IMR-90 (cell line): ENCODE measurements at regions not wholly inside any gene's neighbourhood (a gene's known extent, or its start where the extent isn't known, plus 50 kb on each side); places are given as distances from the start of the nearest gene placed in this dataset.

Experiments
- ATAC-seq: fragments of 200-7000 bp; cut with Tn5 transposase; 2 replicates; pipeline ENCODE4 v1.9.1; 2020; ENCODE audit warnings: low read depth, mild to moderate bottlenecking, moderate library complexity
- BruUV-seq: library from RNA; stranded (reverse); fragments of 400-500 nt; replicated peaks from 2 replicates; lab custom pipeline; 2021; lab: Mats Ljungman, UMichigan
- CTCF ChIA-PET: fragments of 300-600 bp; formaldehyde crosslinking; extraction: SDS; loops from one replicate; lab custom pipeline; 2021; ENCODE audit warnings: antibody characterized with exemption; lab: Yijun Ruan, JAX
- POLR2A ChIA-PET: fragments of 300-600 bp; sonication (Branson Sonifier 250); formaldehyde crosslinking; loops from one replicate; lab custom pipeline; 2022; ENCODE audit warnings: antibody characterized with exemption; ENCODE audit not compliant: unreplicated experiment; lab: Charles Lee
- DNase-seq: peaks from one replicate; pipeline ENCODE4 v3.0.0; 2013
- H2AFZ ChIP-seq: replicated peaks from 2 replicates; pipeline ENCODE3; 2013; ENCODE audit warnings: low read length, mild to moderate bottlenecking; ENCODE audit not compliant: poor library complexity
- H2AK5ac ChIP-seq: 2 replicates; pipeline ENCODE4 v1.6.1; 2013; ENCODE audit warnings: low read depth, low read length, inconsistent platforms
- H2AK9ac ChIP-seq: replicated peaks from 2 replicates; pipeline ENCODE3; 2013; ENCODE audit warnings: mild to moderate bottlenecking, low read depth, low read length, moderate library complexity; ENCODE audit not compliant: poor library complexity
- H2BK120ac ChIP-seq: 2 replicates; pipeline ENCODE4 v1.6.1; 2013; ENCODE audit warnings: low read depth, low read length, inconsistent platforms
- H2BK15ac ChIP-seq: 3 replicates; pipeline ENCODE4 v1.6.1; 2013; ENCODE audit warnings: low read depth, low read length, inconsistent platforms
- H2BK20ac ChIP-seq: 2 replicates; pipeline ENCODE4 v1.6.1; 2013; ENCODE audit warnings: low read depth, mild to moderate bottlenecking, inconsistent platforms, low read length, moderate library complexity
- H2BK5ac ChIP-seq: 2 replicates; pipeline ENCODE4 v1.6.1; 2013; ENCODE audit warnings: mild to moderate bottlenecking, low read depth, low read length, inconsistent platforms; ENCODE audit not compliant: poor library complexity, severe bottlenecking
- H3K14ac ChIP-seq: replicated peaks from 2 replicates; pipeline ENCODE4 v1.6.1; 2013; ENCODE audit warnings: low read depth, low read length, inconsistent platforms
- H3K18ac ChIP-seq: 2 replicates; pipeline ENCODE4 v1.6.1; 2013; ENCODE audit warnings: low read depth, low read length, control low read depth
- H3K23ac ChIP-seq: 2 replicates; pipeline ENCODE4 v1.6.1; 2013; ENCODE audit warnings: low read depth, low read length, inconsistent platforms
- H3K27ac ChIP-seq: 2 replicates; pipeline ENCODE4 v1.5.1; 2013; ENCODE audit warnings: mild to moderate bottlenecking, control low read depth, low read length; ENCODE audit not compliant: insufficient read depth
- H3K27me3 ChIP-seq: 2 replicates; pipeline ENCODE4 v1.6.1; 2013; ENCODE audit warnings: low read length; ENCODE audit not compliant: control insufficient read depth, insufficient read depth
- H3K36me3 ChIP-seq: 2 replicates; pipeline ENCODE4 v1.6.1; 2013; ENCODE audit warnings: low read length, mixed read lengths; ENCODE audit not compliant: control insufficient read depth, insufficient read depth
- H3K4ac ChIP-seq: 2 replicates; pipeline ENCODE4 v1.6.1; 2013; ENCODE audit warnings: low read depth, low read length, inconsistent platforms
- H3K4me1 ChIP-seq: 2 replicates; pipeline ENCODE4 v1.6.1; 2013; ENCODE audit warnings: low read length, mixed read lengths; ENCODE audit not compliant: control insufficient read depth, insufficient read depth
- H3K4me2 ChIP-seq: 2 replicates; pipeline ENCODE4 v1.6.1; 2013; ENCODE audit warnings: low read depth, mild to moderate bottlenecking, control low read depth, low read length, moderate library complexity
- H3K4me3 ChIP-seq: 2 replicates; pipeline ENCODE4 v1.5.1; 2013; ENCODE audit warnings: low read depth, mild to moderate bottlenecking, control low read depth, low read length, moderate library complexity; ENCODE audit not compliant: insufficient read depth
- H3K56ac ChIP-seq: 2 replicates; pipeline ENCODE4 v1.6.1; 2013; ENCODE audit warnings: low read length, inconsistent platforms; ENCODE audit not compliant: insufficient read depth; ENCODE audit errors: extremely low read depth
- H3K79me1 ChIP-seq, 2 experiments: 2 replicates each; pipeline ENCODE4 v1.6.1; 2013; ENCODE audit warnings: low read length in 2 of 2, inconsistent platforms in 1 of 2, low read depth in 1 of 2
- H3K9ac ChIP-seq: 2 replicates; pipeline ENCODE4 v1.6.1; 2013; ENCODE audit warnings: low read depth, low read length, control low read depth
- H3K9me1 ChIP-seq: 2 replicates; pipeline ENCODE4 v1.6.1; 2013; ENCODE audit warnings: low read length, inconsistent platforms; ENCODE audit not compliant: insufficient read depth
- H3K9me3 ChIP-seq: 2 replicates; pipeline ENCODE4 v1.6.1; 2013; ENCODE audit warnings: low read length; ENCODE audit not compliant: control insufficient read depth, insufficient read depth
- H4K20me1 ChIP-seq: 2 replicates; pipeline ENCODE4 v1.6.1; 2013; ENCODE audit warnings: low read length, inconsistent platforms; ENCODE audit not compliant: insufficient read depth
- H4K5ac ChIP-seq: 2 replicates; pipeline ENCODE4 v1.6.1; 2013; ENCODE audit warnings: mild to moderate bottlenecking, low read depth, low read length, control low read depth
- H4K8ac ChIP-seq, 2 experiments: 2 replicates each; pipeline ENCODE4 v1.6.1; 2013; ENCODE audit warnings: low read depth in 2 of 2, low read length in 2 of 2, control low read depth in 1 of 2, inconsistent platforms in 1 of 2
- H4K91ac ChIP-seq: 2 replicates; pipeline ENCODE4 v1.6.1; 2013; ENCODE audit warnings: low read depth, low read length, inconsistent platforms; ENCODE audit not compliant: insufficient read depth
- BHLHE40 ChIP-seq: fragments of 150-350 bp; IDR thresholded peaks from 2 replicates; pipeline ENCODE4 v1.6.1; 2016; ENCODE audit warnings: mild to moderate bottlenecking, low read depth, low read length
- CHD1 ChIP-seq: IDR thresholded peaks from 2 replicates; pipeline ENCODE4 v1.6.1; 2012; ENCODE audit warnings: low read depth, low read length, improper control_type of control experiment
- MAFK ChIP-seq: IDR thresholded peaks from 2 replicates; pipeline ENCODE4 v1.6.1; 2012; ENCODE audit warnings: low read depth, low read length, improper control_type of control experiment
- NFE2L2 ChIP-seq: fragments of 150-350 bp; IDR thresholded peaks from 2 replicates; pipeline ENCODE4 v1.6.1; 2016; ENCODE audit warnings: low read depth, mild to moderate bottlenecking, low read length
- POLR2A ChIP-seq: IDR thresholded peaks from 2 replicates; pipeline ENCODE4 v1.6.1; 2012; ENCODE audit warnings: mild to moderate bottlenecking, low read depth, low read length
- RAD21 ChIP-seq: IDR thresholded peaks from 2 replicates; pipeline ENCODE4 v1.6.1; 2012; ENCODE audit warnings: low read length, improper control_type of control experiment
- RCOR1 ChIP-seq: IDR thresholded peaks from 2 replicates; pipeline ENCODE4 v1.6.1; 2012; ENCODE audit warnings: mild to moderate bottlenecking, low read length, improper control_type of control experiment; ENCODE audit not compliant: insufficient replicate concordance
- RFX5 ChIP-seq: IDR thresholded peaks from 2 replicates; pipeline ENCODE4 v1.8.0; 2012; ENCODE audit warnings: low read depth, mild to moderate bottlenecking, low read length, moderate library complexity
- SMC3 ChIP-seq: fragments of 150-350 bp; IDR thresholded peaks from 2 replicates; pipeline ENCODE4 v1.6.1; 2016; ENCODE audit warnings: low read depth, mild to moderate bottlenecking, antibody characterized with exemption, low read length, moderate library complexity
- WGBS, 2 experiments: methylation state at CpG; one replicate each; pipeline versions ENCODE4 v1.1.5 to v1.1.7; 2013; ENCODE audit warnings: missing lambda C conversion rate in 2 of 2; ENCODE audit not compliant: insufficient read length in 1 of 2; ENCODE audit errors: extremely low coverage in 2 of 2; 5-methylcytosine and 5-hydroxymethylcytosine counted together
- dilution Hi-C: fragments of 300-500 bp; cut with HindIII; formaldehyde crosslinking; loops from one replicate; pipeline ENCODE4 v1.14.3; 2018; ENCODE audit warnings: low sequenced_read_pairs; ENCODE audit not compliant: unreplicated experiment
- in situ Hi-C: fragments of 300-500 bp; cut with MboI; formaldehyde crosslinking; loops from 3 replicates; pipeline ENCODE4 v1.14.3; 2019; ENCODE audit warnings: low sequenced_read_pairs, inconsistent platforms, mixed read lengths
- intact Hi-C: fragments of 100-400 bp; cut with micrococcal nuclease; formaldehyde crosslinking; loops from 2 replicates; pipeline ENCODE4 v1.10.0; 2022
- TF ChIP-seq, protein P1 (sequence below): conservative IDR thresholded peaks from 2 replicates; pipeline ENCODE4 v1.5.1; 2012; ENCODE audit warnings: mild to moderate bottlenecking, low read depth, low read length, improper control_type of control experiment
- TF ChIP-seq, protein P2 (sequence below): fragments of 150-350 bp; IDR thresholded peaks from 2 replicates; pipeline ENCODE4 v1.6.1; 2016; ENCODE audit warnings: low read depth, mild to moderate bottlenecking, low read length, moderate library complexity, borderline replicate concordance

GRCh38 chr5:116347657-116348056 is 227.0 kb downstream of the SEMA6A start:
- no CpG with 5 or more reads among the region's 1 CpG for WGBS, 2 experiments
- H2AFZ ChIP-seq = no peak overlapping the region
- ATAC-seq (no peak), DNase-seq (no peak)
- no peak overlapping the region for H3K14ac ChIP-seq
- in situ Hi-C loops = no loop called here
- no peak overlapping the region for H4K5ac ChIP-seq
- H2BK5ac ChIP-seq = no peak overlapping the region
- no peak overlapping the region for H2BK20ac ChIP-seq
- H3K23ac ChIP-seq = no peak overlapping the region
- no peak overlapping the region for H3K4ac ChIP-seq
- H3K27me3 ChIP-seq = no peaks in the 10 kb centered on the region
- intact Hi-C loops = no loop called here
- POLR2A ChIA-PET = no interaction called here
- no peak overlapping the region for H3K4me2 ChIP-seq
- H3K27ac ChIP-seq = no peak overlapping the region
- TF ChIP-seq CHD1 = no peak
- TF ChIP-seq RAD21 = no peak
- TF ChIP-seq BHLHE40 = no peak
- TF ChIP-seq, protein P1, sequence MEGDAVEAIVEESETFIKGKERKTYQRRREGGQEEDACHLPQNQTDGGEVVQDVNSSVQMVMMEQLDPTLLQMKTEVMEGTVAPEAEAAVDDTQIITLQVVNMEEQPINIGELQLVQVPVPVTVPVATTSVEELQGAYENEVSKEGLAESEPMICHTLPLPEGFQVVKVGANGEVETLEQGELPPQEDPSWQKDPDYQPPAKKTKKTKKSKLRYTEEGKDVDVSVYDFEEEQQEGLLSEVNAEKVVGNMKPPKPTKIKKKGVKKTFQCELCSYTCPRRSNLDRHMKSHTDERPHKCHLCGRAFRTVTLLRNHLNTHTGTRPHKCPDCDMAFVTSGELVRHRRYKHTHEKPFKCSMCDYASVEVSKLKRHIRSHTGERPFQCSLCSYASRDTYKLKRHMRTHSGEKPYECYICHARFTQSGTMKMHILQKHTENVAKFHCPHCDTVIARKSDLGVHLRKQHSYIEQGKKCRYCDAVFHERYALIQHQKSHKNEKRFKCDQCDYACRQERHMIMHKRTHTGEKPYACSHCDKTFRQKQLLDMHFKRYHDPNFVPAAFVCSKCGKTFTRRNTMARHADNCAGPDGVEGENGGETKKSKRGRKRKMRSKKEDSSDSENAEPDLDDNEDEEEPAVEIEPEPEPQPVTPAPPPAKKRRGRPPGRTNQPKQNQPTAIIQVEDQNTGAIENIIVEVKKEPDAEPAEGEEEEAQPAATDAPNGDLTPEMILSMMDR = no peak
- TF ChIP-seq MAFK = no peak
- TF ChIP-seq, protein P2, sequence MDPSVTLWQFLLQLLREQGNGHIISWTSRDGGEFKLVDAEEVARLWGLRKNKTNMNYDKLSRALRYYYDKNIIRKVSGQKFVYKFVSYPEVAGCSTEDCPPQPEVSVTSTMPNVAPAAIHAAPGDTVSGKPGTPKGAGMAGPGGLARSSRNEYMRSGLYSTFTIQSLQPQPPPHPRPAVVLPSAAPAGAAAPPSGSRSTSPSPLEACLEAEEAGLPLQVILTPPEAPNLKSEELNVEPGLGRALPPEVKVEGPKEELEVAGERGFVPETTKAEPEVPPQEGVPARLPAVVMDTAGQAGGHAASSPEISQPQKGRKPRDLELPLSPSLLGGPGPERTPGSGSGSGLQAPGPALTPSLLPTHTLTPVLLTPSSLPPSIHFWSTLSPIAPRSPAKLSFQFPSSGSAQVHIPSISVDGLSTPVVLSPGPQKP = no peak
- TF ChIP-seq RFX5 = no peak
- TF ChIP-seq RCOR1 = no peak
- TF ChIP-seq SMC3 = no peak
- TF ChIP-seq NFE2L2 = no peak
- TF ChIP-seq POLR2A = no peak
- H3K4me3 ChIP-seq = no peak overlapping the region
- H3K9ac ChIP-seq = no peak overlapping the region
- H3K79me1 ChIP-seq = no peaks in the 10 kb centered on the region
- no peak overlapping the region for H2BK120ac ChIP-seq
- H2AK5ac ChIP-seq = no peak overlapping the region
- H3K36me3 ChIP-seq = no peaks in the 10 kb centered on the region
- CTCF ChIA-PET = interaction anchor here (1.9 kb wide), 1 partner anchor 10 kb away, joined by 4 read pairs; no protein-coding TSS in a partner anchor
- no peak overlapping the region for H4K8ac ChIP-seq
- no peak overlapping the region for H4K91ac ChIP-seq
- dilution Hi-C loops = no loop called here
- no peaks in the 10 kb centered on the region for H3K4me1 ChIP-seq
- no peak overlapping the region for H3K56ac ChIP-seq
- no peak overlapping the region for H2BK15ac ChIP-seq
- no TSS peak for BruUV-seq
- no peaks in the 10 kb centered on the region; the same call in 1 of the 2 replicates for H3K9me3 ChIP-seq
- H2AK9ac ChIP-seq = no peak overlapping the region
- H3K9me1 ChIP-seq = no peaks in the 10 kb centered on the region
- H4K20me1 ChIP-seq = no peaks in the 10 kb centered on the region
- H3K18ac ChIP-seq = no peak overlapping the region
